ENCODE measurements at regions not wholly inside any gene's neighbourhood (a gene's known extent, or its start where the extent isn't known, plus 50 kb on each side); places are given as distances from the start of the nearest gene placed in this dataset.

DNA sequence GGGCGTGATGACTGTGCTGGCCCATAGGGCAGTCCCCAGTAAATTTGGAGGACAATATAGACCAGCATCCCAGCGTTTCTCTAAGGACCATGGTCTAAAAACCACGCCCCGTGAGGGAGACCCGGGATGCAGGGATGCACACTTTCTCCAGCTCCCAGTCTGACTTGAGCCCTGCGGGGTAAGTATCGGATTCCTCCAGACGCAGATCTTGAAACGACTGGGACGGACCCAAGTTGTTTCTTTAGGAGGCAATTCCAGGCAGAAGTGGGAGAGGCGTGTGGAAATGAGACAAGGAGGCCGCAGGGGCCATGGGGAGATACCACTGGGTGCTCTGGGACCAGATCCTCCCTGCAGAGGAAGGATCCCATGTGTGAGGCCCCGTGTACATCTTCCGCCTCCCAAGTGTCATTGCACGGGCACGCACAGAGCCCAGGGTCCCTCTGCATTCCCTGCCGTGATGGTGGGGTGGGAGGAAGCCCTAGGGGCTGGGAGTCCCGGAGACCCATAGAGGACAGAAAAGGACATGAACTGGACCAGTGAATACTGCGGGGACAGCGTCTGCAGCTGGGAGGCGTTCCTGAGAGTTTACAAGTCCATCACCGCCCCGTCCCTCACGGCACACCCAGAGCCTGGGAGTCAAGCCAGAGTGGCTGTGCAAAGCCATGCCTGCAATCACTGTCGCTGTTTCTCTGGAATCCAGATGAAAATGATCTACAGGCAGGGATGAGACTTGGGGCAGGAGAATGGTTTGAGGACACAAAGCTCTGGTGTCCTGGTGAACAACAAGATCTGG is 522.9 kb downstream of the CDH26 start:
- no peak for DNase-seq (ENCODE audit: low spot score)

DNA sequence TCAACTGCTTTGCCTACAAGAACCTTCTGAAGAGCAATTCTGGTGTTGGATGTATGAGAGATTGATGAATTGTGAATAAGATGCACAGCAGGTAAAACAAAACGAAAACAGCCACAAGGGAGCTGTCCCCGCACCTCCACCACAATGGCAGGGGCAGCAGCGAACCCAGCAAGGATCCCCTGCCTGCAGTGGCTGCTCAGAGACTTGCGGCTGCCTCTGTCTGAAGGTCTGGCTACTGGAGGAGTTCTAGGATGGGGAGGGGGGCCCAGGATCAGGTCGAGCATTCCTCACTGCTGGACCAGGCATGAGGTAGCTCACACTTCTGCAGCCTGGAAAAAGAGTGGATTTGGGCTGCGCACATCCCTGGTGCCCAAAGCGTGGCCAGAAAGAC is 523.5 kb downstream of the CDH26 start:
- no peak for DNase-seq (ENCODE audit: low spot score)

DNA sequence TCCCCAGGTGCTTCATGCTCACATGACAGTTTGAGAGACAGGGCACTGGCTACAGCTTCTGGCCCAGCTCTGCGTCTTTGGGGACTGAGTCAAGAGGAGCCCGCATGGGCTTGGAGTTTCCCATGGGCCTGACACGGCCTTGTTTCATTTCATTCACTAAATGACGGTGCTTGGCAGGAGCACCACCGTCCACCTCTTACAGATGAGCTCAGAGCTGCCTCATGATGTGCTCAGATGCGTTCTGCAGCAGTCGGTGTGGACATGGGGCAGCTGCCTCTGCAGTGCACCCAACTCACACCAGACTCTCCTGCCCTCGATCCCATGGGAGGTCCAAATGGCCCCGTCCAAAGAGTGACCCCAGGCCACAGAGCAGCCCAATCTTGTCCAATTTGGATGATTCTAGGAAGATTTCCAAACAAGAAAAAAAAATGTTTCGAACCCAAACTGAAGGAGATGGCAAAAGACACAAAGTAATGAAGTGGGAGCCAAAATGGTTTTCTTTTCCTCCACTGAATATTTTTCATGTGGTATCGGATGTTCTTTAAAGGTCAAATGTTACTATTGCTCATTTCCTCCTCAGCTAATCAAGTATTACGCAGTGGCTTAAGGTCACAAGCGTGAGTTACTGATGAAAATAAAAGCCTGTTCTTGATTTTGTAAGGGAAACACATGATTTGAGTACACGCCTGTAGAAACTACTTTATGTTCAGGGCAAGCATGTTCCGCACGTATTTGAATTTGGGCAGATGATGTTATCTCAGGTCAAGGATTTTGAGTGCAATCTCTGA is 524.2 kb downstream of the CDH26 start:
- no peak for DNase-seq (ENCODE audit: low spot score)

DNA sequence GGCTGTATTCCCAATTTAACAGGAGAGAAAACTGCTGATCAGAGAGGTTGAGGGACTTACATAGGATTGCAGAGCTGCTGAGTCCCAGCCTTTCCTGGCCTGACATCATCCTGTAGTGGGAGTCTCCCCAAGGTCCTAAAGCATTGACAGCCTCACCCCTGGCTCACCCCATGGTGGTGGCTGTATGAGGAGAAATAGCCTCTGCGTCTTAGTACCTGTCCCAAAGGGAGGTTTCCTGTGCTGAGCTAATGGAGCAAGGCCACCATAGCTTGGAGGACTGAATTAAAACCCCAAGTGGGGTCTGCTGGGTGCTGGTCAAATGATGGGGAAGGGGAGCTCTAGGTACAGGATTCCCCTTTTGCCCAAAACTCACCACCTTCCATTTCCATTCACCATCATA is 525.1 kb downstream of the CDH26 start:
- no peak for DNase-seq (ENCODE audit: low spot score)

DNA sequence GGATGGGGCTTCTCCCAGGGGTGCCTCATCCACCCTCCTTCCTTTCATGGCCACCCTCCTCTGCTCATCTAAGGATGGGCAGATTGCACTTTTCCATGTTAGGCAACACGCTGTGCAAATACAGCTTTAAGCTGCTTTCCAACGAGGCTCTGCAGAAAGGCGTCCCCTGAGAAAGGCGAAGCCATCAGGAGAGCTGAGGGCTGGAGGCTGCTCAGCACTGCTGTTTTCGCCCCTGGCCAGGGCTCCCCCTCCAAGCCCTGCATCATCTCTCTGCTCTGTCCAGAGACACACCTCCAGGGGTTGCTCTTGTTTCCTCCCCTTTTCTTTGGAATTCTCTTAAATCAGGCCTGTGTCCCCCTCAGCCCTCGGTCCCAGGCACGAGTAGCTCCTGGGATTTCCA is 526.1 kb downstream of the CDH26 start:
- DNase-seq (ENCODE audit: low spot score): no peak

DNA sequence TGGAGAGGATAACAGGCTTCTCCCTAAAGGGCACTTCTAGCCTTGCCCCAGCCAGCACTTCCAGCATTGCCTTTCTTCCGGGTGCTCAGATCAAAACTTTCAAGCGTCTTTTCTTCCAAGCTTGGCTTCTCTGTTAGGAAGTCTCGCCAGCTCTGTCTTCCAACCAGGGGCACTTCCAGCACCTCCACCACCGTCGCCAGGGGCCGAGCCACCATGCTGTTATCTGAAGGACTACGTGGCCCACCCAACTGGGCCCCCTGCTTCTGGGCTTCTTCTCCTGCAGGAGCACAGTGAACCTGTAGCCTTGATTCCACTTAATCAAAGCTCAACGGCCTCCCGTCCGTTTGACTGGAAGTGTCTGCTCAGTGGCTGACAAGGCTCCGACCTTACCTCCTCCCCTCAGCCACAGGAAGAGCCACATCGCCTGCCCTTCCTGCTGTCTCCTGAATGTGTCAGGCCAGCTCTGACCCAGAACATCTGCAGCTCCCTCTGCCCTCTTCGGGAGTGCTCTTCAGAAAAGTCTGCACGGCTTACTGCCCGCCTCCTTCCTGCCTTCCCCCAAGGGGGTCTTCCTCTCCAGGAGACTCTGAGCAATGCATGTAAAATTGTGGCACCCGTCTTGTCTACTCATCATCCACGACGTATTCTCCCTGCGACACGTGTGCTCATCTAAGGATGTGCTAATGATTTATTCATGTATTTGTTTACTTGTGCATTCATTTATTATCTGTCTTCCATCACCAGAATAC is 527.0 kb downstream of the CDH26 start:
- no peak for DNase-seq (ENCODE audit: low spot score)

DNA sequence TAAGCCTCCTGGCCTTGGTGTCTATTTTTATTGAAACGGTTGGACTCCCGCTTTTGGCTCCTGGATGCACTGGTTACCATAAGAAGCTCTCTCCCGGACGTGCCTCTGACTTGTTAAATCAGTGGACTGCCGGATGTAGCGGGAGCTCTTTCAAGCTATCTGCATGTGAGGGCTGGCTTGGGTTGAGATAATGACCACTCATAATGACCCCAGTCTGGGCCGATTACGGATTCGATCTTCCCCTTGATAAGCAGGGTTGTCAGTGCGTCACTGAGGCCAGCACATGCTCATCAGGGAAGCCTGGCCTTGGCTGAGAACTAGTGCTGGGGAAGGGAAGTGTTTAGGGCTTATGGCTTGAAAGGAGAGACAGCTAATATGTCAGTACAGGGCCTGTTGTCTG is 528.1 kb downstream of the CDH26 start:
- DNase-seq (ENCODE audit: low spot score): no peak

DNA sequence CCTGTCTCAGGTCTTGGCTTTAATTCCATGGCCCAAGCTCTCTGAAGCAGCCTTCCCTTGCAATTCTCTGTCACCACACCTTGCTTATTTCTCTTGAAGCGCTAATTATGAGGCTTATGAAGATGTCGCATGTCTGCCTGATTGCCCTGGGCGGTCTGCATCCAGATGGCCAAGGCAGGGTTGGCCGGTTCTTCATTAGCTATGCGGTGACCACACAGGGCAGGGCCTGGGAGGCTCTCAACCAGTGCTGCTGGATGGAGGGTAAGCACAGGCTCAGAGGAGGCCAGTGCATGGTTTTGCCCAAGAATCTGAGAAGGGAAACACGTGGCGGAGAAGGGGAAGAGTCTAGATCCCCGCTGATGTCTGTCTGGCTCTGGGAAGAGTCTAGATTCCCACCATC is 528.7 kb downstream of the CDH26 start:
- no peak for DNase-seq (ENCODE audit: low spot score)

DNA sequence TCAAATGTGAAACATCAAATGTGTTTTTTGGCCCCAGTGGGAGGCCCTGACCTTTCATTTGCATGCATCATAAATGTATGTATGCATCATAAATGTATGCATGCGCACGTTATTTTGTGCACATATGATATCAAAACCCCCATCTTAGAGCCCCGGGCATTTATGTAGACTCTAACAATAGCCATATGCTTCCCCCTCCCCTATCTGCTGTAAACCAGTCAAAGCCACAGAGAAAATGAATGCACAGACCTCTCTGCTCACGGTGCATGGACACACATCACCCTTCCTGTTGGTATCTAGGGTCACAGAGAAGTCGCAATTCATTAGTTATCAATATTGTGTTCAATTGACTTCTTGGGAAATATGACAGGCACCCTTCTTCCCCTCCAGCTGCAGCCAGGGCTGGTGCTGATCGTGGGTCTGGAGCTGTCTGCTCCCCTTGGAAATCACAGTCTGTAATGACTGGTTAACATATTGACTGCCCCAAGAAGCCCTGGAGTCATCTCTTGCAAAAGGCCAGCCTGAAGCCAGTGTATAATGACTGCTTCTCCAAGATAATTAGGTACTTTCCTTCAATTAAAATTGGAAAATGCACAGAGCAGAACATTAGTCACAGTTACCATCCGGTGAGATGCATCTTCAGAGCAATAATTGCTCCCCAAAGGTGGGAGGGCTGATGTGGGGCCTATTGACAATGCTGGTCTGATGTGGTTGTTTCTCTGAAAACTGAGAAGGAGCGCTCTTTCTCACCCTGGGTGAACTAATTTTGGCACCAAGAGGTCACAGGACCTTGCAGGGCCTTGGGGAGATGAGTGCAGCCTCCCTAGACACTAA is 532.2 kb downstream of the CDH26 start:
- no peak for DNase-seq (ENCODE audit: low spot score)

DNA sequence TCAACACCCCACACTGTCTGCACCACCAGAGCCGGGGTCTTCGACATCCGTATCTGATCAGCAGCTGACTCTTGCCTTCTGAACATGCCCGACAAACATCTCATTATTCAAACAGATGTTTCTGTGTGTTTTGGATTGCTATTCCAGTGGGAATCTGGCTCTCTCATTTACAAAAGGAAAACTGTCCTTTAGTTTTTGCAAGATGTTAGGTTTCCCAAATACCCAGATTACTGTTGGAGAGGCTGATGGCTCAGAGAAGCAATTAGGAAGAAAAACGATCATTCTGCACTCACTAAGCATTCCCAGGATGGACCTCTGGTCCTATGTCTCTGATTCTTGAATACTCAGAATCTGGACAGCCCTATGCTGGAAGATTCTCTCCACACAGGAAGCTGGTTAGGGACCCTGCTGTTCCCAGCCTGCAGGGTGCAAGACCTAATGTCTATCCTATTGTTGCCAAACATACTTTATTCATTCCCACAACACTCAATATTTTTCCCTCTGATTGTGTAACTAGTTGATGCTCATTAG is 532.9 kb downstream of the CDH26 start:
- no peak for DNase-seq (ENCODE audit: low spot score)

DNA sequence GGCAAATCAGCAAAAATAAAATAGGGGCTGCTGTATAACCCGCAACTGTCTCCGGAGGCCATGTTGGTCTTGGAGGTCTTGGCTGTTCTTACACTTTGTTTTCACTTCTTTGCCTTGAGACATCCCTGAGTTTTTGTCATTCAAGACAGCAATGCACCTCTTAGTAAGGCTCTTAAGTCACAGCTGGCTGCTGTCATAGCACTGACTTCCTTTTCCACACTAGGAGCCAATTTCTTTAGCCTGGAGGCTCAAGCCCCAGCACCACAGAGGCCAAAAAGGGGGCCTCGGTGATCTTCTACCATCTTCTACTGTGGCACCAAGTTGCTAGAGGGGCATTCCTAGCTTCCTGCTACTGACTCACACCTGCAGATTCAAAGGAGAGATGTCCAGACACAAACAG is 536.3 kb downstream of the CDH26 start:
- DNase-seq (ENCODE audit: low spot score): no peak

DNA sequence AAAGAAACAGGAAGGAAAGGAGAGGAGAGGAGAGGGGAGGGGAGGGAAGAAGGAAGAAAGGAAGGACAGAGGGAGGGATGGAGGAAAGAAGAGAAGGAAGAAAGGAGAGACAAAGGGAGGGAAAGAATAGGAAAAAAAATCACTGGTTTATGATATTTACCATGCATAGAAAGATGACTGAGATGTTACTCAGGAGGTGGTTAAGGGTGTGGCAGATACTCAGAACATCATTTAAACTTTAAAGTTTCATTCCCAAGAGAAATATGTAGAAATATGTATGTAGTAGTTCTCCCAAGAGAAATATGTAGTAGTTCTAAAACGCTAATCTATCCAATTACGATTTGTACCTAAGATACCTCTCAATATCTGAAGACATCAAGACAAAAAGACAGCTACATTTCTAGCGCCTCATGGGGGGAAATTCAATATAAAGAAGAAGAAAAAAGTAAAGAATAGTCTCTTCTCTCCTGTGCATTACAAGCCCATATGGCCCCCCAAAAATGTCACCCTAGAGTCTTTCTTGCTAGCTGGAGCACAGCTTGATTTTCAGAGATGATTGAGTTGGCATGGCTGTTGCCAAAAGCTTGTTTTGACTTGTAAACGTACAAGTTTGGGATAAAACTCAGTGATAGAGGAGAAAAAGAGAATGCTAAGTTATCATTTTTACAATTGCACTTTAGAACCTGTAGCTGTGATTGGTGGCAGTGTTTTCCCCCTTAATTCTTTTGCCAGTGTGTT is 539.2 kb downstream of the CDH26 start:
- no peak for DNase-seq (ENCODE audit: low spot score)

DNA sequence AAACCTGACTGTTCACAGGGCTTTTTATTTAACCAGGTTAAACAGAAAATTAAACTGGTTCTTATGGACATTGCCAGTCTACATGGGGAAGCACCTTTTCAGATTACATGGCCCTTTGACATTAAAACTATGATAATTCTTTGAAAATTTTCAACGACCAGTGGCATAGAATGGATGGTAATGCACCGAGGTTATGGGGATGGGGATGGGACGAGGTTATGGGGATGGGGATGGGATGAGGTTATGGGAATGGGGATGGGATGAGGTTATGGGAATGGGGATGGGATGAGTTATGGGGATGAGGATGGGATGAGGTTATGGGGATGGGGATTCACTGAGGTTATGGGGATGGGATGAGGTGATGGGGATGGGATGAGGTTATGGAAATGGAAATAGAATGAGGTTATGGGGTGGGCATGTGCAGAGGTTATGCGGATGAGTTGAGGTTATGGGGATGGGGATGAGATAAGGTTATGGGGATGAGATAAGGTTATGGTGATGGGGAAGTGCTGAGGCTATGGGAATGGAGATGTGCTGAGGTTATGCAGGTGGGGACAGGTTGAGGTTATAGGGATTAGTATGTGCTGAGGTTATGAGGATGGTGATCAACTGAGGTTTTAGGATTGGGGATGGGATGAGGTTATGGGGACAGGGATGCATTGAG is 541.9 kb downstream of the CDH26 start:
- no peak for DNase-seq (ENCODE audit: low spot score)

DNA sequence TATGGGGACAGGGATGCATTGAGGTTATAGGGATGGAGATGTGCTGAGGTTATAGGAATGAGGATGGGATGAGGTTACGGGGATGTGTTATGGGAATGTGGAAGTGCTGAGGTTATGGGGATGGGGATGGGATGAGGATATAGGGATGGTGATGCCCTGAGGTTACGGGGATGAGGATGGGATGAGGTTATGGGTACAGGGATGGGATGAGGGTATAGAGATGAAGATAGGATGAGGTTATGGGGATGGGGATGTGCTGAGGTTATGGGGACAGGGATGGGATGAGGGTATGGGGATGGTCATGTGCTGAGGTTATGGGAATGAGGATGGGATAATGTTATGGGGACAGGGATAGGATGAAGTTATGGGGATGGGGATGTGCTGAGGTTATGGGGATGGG is 542.8 kb downstream of the CDH26 start:
- no peak for DNase-seq (ENCODE audit: low spot score)

DNA sequence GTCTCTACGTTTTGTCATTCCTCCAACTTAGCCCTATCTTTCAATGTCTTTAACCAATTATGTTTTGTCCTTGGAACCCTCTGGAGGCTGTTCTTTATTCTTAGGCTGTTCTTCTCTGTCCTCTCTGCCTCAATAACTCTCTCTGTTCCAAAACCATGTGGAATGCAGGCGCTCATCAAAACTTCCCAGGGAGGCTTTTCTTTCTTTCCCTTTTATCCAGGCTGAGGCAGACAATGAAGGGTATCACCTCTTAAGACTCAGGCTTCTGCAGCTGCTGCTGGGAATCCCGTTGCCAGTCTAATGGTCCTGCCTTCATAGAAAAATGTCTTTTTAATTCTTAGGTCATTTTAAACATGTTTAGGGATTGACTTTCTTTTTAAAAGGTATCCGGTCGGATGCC is 544.7 kb downstream of the CDH26 start:
- DNase-seq (ENCODE audit: low spot score): no peak

DNA sequence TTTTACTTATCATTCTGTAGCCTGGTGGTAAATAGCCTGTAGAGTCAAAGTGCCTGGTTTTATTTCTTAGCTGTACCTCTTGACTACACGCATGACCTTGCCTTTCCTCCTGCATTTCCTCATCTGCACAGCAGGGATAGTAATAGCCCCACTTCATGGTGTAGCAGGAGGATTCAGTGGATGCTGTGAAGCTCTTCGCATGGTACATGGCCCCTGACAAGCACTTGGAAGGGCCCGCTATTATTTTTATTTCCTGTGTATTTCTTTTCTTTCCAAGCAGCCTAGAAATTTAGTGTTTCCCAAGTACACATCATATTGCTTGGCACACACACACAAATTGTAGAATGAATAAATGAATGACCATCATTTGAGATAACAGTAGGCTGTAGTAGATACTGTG is 547.2 kb downstream of the CDH26 start:
- DNase-seq (ENCODE audit: low spot score): no peak

DNA sequence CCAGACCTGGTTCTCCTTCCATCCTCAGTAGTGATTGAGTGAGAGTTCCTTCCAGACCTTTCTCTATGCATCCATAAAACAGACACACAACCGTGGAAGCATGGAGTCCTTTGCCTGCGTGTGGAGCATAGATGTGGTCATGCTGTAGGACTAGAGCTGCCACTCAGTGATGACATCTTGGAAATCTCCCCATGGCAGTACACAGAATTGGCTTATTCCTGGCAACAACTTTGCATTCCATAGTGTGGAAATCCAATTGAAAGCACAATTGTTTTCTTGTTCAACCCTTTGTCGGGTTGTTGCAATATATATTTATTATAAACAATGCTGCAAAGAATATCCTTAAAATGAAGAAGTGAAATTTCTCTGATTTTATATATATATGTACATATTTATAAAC is 547.8 kb downstream of the CDH26 start:
- DNase-seq (ENCODE audit: low spot score): no peak

DNA sequence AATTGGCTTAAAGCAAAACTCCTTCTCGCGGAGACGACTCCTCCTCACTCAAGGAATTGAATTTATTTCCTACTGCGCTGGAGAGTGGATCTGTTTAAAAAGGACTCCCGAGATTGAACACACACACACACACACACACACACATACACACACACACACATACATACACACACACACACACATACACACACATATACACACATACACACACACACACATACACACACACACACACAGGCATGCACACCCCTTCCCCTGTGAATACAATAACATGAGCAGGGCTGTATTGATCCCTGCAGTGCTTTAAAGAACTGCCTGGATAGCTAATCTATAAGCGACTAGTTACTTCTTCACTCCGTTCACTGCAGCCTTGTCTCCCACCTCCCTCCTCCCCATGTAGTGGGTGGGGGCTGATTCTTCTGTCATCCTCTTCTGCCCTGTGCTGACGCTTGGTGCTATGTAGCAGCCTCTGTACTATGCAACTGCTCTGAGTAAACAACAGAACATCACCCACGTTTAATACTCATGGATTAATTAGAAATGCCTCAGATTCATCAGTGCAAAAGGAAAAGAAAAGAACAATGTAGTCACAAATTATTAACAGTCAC is 549.0 kb downstream of the CDH26 start:
- no peak for DNase-seq (ENCODE audit: low spot score)

DNA sequence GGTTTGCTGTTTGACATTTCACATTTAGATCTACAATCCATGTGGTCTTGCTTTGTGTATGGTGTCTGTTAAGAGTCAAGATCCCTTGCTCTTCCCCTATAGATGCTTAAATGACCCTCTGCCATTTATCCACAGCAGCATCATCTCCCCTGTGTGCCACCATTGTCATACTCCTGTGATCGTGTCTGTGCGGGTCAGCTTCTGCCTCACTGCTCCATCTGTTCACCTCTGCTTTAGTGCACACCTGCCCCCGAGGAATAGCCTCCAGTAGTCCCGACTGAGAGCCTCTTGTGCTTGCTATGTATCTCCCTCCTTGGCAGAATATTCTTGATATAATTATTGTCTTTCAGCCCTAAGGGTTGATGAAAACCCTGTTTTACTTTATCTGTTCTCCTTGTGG is 551.2 kb downstream of the CDH26 start:
- no peak for DNase-seq (ENCODE audit: low spot score)

DNA sequence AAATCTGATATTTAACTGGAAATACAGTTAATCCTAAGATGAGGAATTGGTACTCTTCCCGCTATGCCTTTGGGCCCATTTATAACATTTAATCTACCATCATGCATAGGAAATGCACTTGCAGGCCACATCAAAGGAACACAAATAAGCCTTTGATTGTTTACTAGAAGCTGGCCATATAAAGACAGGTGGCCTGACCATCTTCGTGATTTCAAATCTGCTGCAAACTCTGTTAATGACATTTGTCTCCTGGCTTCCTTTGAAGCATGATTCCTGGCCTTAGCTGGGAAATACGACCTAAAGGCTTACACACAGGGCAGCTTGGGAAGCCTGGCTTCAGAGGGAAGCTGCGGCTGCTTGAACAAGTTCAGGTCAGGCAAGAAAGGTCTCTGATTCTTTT is 552.1 kb downstream of the CDH26 start:
- DNase-seq (ENCODE audit: low spot score): no peak
